H9 (cell line): ENCODE measurements at regions not wholly inside any gene's neighbourhood (a gene's known extent, or its start where the extent isn't known, plus 50 kb on each side); places are given as distances from the start of the nearest gene placed in this dataset.
"Not testable (repeated sequence)": the region's sequence is repeated elsewhere in the genome, so short reads cannot be mapped to it uniquely, and the experiment has no call there.

ENCODE experiments used
- DNase-seq: peaks from one replicate; pipeline ENCODE4 v3.0.0-alpha.2; 2017
- H2AFZ ChIP-seq: one replicate; pipeline ENCODE4 v1.6.1; 2013; ENCODE audit warnings: mild to moderate bottlenecking, low read length, control low read depth, moderate library complexity
- H2AK5ac ChIP-seq: 2 replicates; pipeline ENCODE4 v1.6.1; 2013; ENCODE audit warnings: low read length, control low read depth, mixed read lengths; ENCODE audit not compliant: insufficient read length
- H2BK120ac ChIP-seq: one replicate; pipeline ENCODE4 v1.6.1; 2013; ENCODE audit warnings: low read depth, mild to moderate bottlenecking, low read length, control low read depth, inconsistent platforms; ENCODE audit not compliant: poor library complexity, severe bottlenecking
- H2BK12ac ChIP-seq: 2 replicates; pipeline ENCODE4 v1.6.1; 2013; ENCODE audit warnings: low read length, control low read depth, mixed read lengths, low read depth; ENCODE audit not compliant: insufficient read length
- H2BK15ac ChIP-seq: 2 replicates; pipeline ENCODE4 v1.6.1; 2013; ENCODE audit warnings: low read depth, low read length, control low read depth
- H2BK20ac ChIP-seq: one replicate; pipeline ENCODE4 v1.6.1; 2013; ENCODE audit warnings: low read depth, mild to moderate bottlenecking, low read length, control low read depth, inconsistent platforms; ENCODE audit not compliant: poor library complexity, severe bottlenecking
- H2BK5ac ChIP-seq: 2 replicates; pipeline ENCODE4 v1.6.1; 2013; ENCODE audit warnings: low read length, control low read depth, mixed read lengths; ENCODE audit not compliant: insufficient read length
- H3K14ac ChIP-seq: 2 replicates; pipeline ENCODE4 v1.6.1; 2013; ENCODE audit warnings: low read length, control low read depth; ENCODE audit not compliant: insufficient read depth
- H3K18ac ChIP-seq: 2 replicates; pipeline ENCODE4 v1.6.1; 2013; ENCODE audit warnings: low read depth, mild to moderate bottlenecking, mixed read lengths, low read length, control low read depth; ENCODE audit not compliant: insufficient read length
- H3K23ac ChIP-seq: 2 replicates; pipeline ENCODE4 v1.6.1; 2013; ENCODE audit warnings: low read length, control low read depth, mixed read lengths, low read depth; ENCODE audit not compliant: insufficient read length
- H3K23me2 ChIP-seq: 2 replicates; pipeline ENCODE4 v1.6.1; 2013; ENCODE audit warnings: low read depth, mild to moderate bottlenecking, mixed read lengths, low read length, control low read depth; ENCODE audit not compliant: insufficient read length, poor library complexity, severe bottlenecking
- H3K27ac ChIP-seq: 2 replicates; pipeline ENCODE4 v1.5.1; 2013; ENCODE audit warnings: low read length, control low read depth, mixed read lengths, low read depth; ENCODE audit not compliant: insufficient read length
- H3K27me3 ChIP-seq: 2 replicates; pipeline ENCODE4 v1.6.1; 2013; ENCODE audit warnings: low read length, control low read depth, inconsistent platforms; ENCODE audit not compliant: insufficient read depth
- H3K4ac ChIP-seq: 2 replicates; pipeline ENCODE4 v1.6.1; 2013; ENCODE audit warnings: low read depth, mild to moderate bottlenecking, control low read depth, inconsistent platforms, low read length, moderate library complexity
- H3K4me1 ChIP-seq: 2 replicates; pipeline ENCODE4 v1.6.1; 2013; ENCODE audit warnings: low read length, control low read depth, inconsistent platforms; ENCODE audit not compliant: insufficient read depth
- H3K4me2 ChIP-seq: 2 replicates; pipeline ENCODE4 v1.6.1; 2013; ENCODE audit warnings: low read length, control low read depth, mixed read lengths; ENCODE audit not compliant: insufficient read length, insufficient read depth
- H3K56ac ChIP-seq: 2 replicates; pipeline ENCODE4 v1.6.1; 2013; ENCODE audit warnings: low read depth, mild to moderate bottlenecking, mixed read lengths, low read length, control low read depth; ENCODE audit not compliant: insufficient read length
- H3K79me1 ChIP-seq: 2 replicates; pipeline ENCODE4 v1.6.1; 2013; ENCODE audit warnings: low read depth, mild to moderate bottlenecking, moderate library complexity, low read length, control low read depth, inconsistent platforms; ENCODE audit not compliant: insufficient read depth, poor library complexity, severe bottlenecking
- H3K79me2 ChIP-seq: 2 replicates; pipeline ENCODE4 v1.6.1; 2013; ENCODE audit warnings: low read length, control low read depth, inconsistent platforms; ENCODE audit not compliant: insufficient read depth
- H3K9ac ChIP-seq: 2 replicates; pipeline ENCODE4 v1.6.1; 2013; ENCODE audit warnings: low read length, control low read depth, mixed read lengths; ENCODE audit not compliant: insufficient read length; ENCODE audit errors: extremely low read depth
- H3K9me3 ChIP-seq: one replicate; pipeline ENCODE4 v1.6.1; 2013; ENCODE audit warnings: low read depth, low read length, inconsistent platforms; ENCODE audit not compliant: control insufficient read depth
- H3T11ph ChIP-seq: one replicate; pipeline ENCODE4 v1.6.1; 2013; ENCODE audit warnings: mild to moderate bottlenecking, low read length, control low read depth, inconsistent platforms
- H4K20me1 ChIP-seq: one replicate; pipeline ENCODE4 v1.6.1; 2013; ENCODE audit not compliant: control insufficient read depth, insufficient read length, insufficient read depth
- H4K5ac ChIP-seq: 2 replicates; pipeline ENCODE4 v1.6.1; 2013; ENCODE audit warnings: low read depth, mild to moderate bottlenecking, mixed read lengths, low read length, control low read depth; ENCODE audit not compliant: insufficient read length
- H4K8ac ChIP-seq: replicated peaks from 2 replicates; pipeline ENCODE4 v1.6.1; 2013; ENCODE audit warnings: low read length, control low read depth, mixed read lengths, low read depth; ENCODE audit not compliant: insufficient read length
- H4K91ac ChIP-seq: 2 replicates; pipeline ENCODE4 v1.6.1; 2013; ENCODE audit warnings: low read depth, mild to moderate bottlenecking, moderate library complexity, mixed read lengths, low read length, control low read depth; ENCODE audit not compliant: insufficient read length
- H3K27ac Mint-ChIP-seq, 3 experiments: 2 replicates in 2 of 3; 3 replicates in 1 of 3; pipeline ENCODE4 v1.8.0; 2020 to 2021; ENCODE audit warnings: mixed read lengths in 3 of 3, mild to moderate bottlenecking in 1 of 3, moderate library complexity in 1 of 3
- H3K27me3 Mint-ChIP-seq: 2 replicates; pipeline ENCODE4 v1.8.0; 2021; ENCODE audit warnings: low read depth, mild to moderate bottlenecking, moderate library complexity, mixed read lengths
- H3K36me3 Mint-ChIP-seq, 3 experiments: 2 replicates in 2 of 3; 3 replicates in 1 of 3; pipeline ENCODE4 v1.8.0; 2020 to 2021; ENCODE audit warnings: low read depth in 3 of 3, mixed read lengths in 3 of 3; ENCODE audit not compliant: insufficient read depth in 1 of 3
- H3K4me1 Mint-ChIP-seq, 2 experiments: 2 replicates each; pipeline ENCODE4 v1.8.0; 2020; ENCODE audit warnings: mixed read lengths in 2 of 2
- H3K4me3 Mint-ChIP-seq, 2 experiments: 2 replicates in 1 of 2; 3 replicates in 1 of 2; pipeline ENCODE4 v1.8.0; 2020 to 2021; ENCODE audit warnings: mild to moderate bottlenecking in 2 of 2, mixed read lengths in 2 of 2, moderate library complexity in 1 of 2
- H3K9me3 Mint-ChIP-seq, 2 experiments: 2 replicates in 1 of 2; 3 replicates in 1 of 2; pipeline ENCODE4 v1.8.0; 2020; ENCODE audit warnings: mild to moderate bottlenecking in 2 of 2, mixed read lengths in 2 of 2, moderate library complexity in 1 of 2
- WGBS: extraction: QIAGEN DNeasy Blood & Tissue Kit; methylation state at CpG from one replicate; pipeline ENCODE4 v1.1.7; 2013; ENCODE audit warnings: missing lambda C conversion rate, low lambda C conversion rate, mixed read lengths; ENCODE audit not compliant: insufficient read length; ENCODE audit errors: extremely low coverage; 5-methylcytosine and 5-hydroxymethylcytosine counted together

- H3K4me1 Mint-ChIP-seq, H3T11ph ChIP-seq, H3K27me3 Mint-ChIP-seq, H3K79me1 ChIP-seq, H4K5ac ChIP-seq, H3K27ac ChIP-seq, H3K9me3 ChIP-seq, H2BK20ac ChIP-seq, H4K91ac ChIP-seq, H3K4me1 ChIP-seq, H2BK15ac ChIP-seq, H3K27me3 ChIP-seq, H3K14ac ChIP-seq, H3K36me3 Mint-ChIP-seq, H2AK5ac ChIP-seq, H3K4ac ChIP-seq, H2AFZ ChIP-seq, H3K9ac ChIP-seq, H2BK5ac ChIP-seq, H2BK120ac ChIP-seq, H4K8ac ChIP-seq, H4K20me1 ChIP-seq, H3K4me2 ChIP-seq, H3K23ac ChIP-seq, H3K23me2 ChIP-seq, H3K18ac ChIP-seq, DNase-seq, H3K56ac ChIP-seq, H3K79me2 ChIP-seq, H2BK12ac ChIP-seq: not testable (repeated sequence)
- peaks cover 8 to 13% of the 10 kb centered on the region in 2 experiments for H3K9me3 Mint-ChIP-seq
- peak overlapping the region in 1 of 2 experiments; percentile 14; a peak in 1 of 5 replicates for H3K4me3 Mint-ChIP-seq
- peak overlapping the region in 1 of 3 experiments; percentile 25; a peak in 1 of 7 replicates for H3K27ac Mint-ChIP-seq
- 100% methylated on average over 5 of the region's 16 CpGs for WGBS
Observed at GRCh38 chrX:153266140-153266539, 55.4 kb downstream of the PNMA6F start.

DNA sequence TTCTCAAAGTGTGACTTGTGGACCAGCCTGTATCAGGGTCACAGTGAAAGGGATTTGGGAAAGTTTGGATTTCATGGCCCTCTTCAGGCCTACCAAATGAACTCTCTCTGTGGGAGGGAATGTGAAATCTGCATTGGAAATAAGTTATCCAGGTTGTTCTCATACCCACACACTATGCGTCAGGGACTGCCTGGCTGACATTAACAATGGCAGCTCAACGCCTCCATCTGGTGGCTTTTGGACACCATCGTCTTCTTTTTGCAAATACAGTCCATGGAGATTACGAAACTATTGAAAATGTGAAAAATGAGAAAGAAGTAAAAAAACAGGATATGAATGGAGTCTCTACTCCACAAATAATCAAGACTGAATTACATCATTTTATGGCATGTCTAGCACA is 61.1 kb downstream of the PNMA6F start:
- not testable (repeated sequence) for H3K9ac ChIP-seq, H3K9me3 ChIP-seq, H3K23me2 ChIP-seq, H3K4me2 ChIP-seq, H3K4ac ChIP-seq, H4K20me1 ChIP-seq, H3K36me3 Mint-ChIP-seq, H2AFZ ChIP-seq, H2AK5ac ChIP-seq, H3K4me3 Mint-ChIP-seq, H3K79me2 ChIP-seq, H3K4me1 ChIP-seq, H4K91ac ChIP-seq, H3K27me3 Mint-ChIP-seq, H3K14ac ChIP-seq, H3K23ac ChIP-seq, H4K5ac ChIP-seq, H3K27ac Mint-ChIP-seq, H3K56ac ChIP-seq, H2BK20ac ChIP-seq, H3T11ph ChIP-seq, H3K18ac ChIP-seq, H3K27me3 ChIP-seq, H4K8ac ChIP-seq, DNase-seq, H3K9me3 Mint-ChIP-seq, H2BK120ac ChIP-seq, H2BK15ac ChIP-seq, H3K79me1 ChIP-seq, H2BK12ac ChIP-seq, H3K4me1 Mint-ChIP-seq, H2BK5ac ChIP-seq, H3K27ac ChIP-seq
- no CpG with 5 or more reads among the region's 4 CpGs for WGBS
